GM19372 (cell line): ENCODE measurements at regions not wholly inside any gene's neighbourhood (a gene's known extent, or its start where the extent isn't known, plus 50 kb on each side); places are given as distances from the start of the nearest gene placed in this dataset.

Experiments used
- ATAC-seq: cut with Tn5 transposase; IDR thresholded peaks from one replicate; pipeline ENCODE4 v1.9.1; 2021; ENCODE audit warnings: mild to moderate bottlenecking, low read depth, moderate library complexity; ENCODE audit not compliant: unreplicated experiment

DNA sequence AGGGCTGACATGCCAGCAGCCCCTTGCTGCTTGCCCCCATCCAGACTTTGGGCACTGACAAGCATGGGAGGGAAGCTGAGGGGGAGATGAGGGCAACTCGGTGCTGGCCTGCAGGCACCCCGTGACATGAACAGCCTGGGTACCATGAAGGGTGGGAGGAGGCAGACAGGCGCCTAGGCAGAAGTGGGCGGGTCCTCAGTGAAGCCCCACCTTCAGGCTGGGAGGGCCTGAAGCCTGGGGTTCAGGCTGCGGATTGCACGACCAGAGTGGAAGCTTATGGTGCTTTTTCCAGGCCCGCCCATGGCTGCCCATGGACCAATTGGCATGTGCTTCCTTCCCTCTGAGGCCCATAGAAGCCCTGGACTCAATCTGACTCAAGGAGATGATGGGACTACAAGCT, 354.1 kb downstream of the GRIA2 start:
- no peak for ATAC-seq

DNA sequence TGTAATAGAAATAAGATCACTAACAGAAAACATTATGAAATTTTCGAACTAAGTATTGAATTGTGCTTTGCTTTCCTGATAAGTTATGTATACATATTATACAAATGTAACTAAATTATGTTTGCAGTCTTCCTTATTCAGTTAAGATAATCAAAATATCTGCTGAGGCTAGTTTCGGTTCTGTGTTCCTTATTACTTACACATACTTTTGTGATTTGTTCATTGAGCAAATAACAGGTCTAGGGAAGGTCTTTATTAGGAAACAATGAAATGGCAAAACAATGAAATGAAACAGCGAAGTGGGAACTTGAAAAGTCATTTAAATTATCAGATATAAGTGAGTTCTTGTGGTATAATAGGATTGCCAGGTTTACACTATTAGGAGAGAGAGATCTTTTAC, 352.4 kb downstream of the GRIA2 start:
- ATAC-seq = no peak

DNA sequence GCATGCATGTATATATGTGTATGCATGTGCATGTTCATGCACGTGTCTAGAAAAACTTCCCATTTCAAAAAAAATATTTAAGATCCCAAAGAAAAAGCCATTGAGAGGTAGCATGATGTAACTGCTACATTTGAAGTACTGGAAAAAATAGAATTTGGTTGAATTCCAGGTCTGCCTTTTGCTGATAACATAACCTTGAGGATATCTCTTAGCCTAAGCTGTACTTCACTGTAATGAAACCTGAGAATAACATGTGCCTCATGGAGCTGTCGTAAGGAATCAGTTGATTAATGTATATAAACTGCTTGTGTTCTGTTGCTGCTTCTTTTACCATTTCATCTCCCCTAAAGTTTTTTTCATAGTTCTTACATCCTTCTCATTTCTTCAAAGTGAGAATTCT, 351.8 kb downstream of the GRIA2 start:
- ATAC-seq = no peak

DNA sequence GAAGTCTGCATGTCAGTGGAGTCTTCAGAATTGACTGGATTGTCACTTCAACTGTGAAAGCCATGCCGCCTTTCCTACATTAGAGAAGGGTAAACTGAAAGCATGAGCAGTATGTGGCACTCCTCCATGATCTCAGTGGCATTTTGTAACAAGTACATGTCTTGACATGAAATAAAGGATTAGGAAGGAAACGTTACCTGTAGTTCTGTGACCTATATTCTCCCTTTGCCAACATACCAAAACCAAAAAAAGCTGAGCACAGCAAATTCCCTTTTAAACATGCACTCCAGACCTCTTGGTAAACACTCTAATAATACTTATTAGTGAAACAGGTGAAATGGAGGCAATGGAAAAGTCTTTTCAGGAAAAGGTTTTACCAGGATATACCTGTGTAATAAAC, 344.2 kb downstream of the GRIA2 start:
- ATAC-seq = no peak

DNA sequence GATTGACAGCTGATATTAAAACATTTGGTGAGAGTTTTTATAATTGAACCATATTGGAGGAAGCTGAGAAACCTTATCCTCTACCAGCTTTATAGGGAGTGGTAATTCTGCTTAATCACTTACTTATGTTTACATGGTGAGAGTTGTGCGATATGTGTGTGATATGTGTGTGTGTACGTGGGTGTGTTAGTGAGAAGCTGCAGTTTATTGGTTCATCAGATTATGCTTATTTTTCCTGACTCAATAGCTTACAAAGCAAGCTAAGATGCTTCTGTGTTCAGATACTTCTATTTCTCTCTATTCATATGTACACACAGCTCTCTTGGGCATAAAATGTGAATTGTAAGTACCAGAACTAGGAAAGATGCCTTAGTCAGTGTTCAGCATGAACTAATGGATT, 343.7 kb downstream of the GRIA2 start:
- no peak for ATAC-seq

DNA sequence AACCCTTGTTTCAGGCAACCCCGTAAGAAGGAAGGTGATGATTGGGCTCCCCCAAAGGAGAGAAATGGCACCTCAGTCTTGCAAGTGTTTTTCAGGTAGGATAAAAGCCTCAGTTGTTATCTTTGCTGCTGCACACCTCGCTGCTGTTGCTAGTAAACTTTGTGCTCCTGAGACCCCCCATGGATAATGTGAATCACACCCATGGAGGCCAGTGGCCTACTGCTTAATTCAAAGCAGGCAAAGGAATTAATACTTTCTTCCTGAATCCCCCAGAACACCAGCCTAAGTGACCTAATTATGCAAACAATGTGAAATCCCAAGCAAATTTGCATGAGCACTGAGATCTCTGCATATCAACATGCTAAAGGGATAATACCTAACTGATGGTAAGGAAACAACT, 337.5 kb downstream of the GRIA2 start:
- ATAC-seq = no peak

DNA sequence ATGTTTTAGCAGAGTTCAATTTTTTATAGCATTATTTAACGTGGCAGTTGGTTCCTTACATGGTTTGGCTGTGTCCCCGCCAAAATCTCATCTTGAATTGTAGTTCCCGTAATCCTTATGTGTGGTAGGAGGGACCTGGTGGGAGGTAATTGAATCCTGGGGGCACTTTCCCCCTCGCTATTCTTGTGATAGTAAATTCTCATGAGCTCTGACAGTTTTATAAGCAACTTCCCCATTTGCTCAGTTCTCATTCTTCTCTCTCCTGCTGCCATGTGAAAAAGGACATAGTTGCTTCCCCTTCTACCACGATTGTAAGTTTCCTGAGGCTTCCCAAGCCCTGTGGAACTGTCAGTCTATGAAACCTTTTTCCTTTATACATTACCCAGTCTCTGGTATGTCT, 329.5 kb downstream of the GRIA2 start:
- no peak for ATAC-seq

DNA sequence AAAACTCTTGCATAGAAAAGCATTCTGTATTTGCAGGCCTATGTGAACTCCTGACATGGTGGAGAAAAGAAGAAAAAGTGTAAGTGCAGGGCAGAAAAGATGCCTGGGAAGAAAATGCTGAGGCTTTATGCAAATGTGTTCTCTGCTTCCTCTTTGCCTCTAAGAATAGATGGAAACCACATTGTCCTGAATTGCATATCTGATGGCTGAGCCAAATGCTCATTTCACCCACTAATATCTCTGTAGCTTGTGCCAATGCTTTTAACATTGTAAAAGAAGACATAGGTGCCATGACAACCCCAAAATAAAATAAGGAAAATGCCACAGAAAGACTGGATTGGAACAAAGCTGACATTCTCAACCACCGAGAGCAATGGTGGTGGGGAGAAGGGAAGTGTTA, 307.4 kb downstream of the GRIA2 start:
- no peak for ATAC-seq

DNA sequence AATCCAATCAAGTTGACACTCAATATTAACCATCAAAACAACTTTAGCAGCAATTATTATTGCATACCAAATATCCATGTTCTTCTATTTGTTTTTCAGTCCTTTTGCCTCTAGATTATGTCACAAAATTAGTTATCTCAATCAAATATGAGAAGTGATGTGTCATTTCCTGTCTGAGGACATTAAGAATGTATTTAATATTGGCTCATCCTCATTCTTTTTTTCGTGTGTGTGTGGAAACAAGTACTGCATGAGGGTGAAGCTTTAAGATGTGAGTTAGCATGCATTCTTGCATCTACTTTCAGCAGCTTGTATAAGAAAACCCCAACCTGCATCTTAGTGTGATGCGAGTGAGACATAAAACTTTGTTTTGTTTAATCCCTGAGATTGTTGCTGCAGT, 301.4 kb downstream of the GRIA2 start:
- ATAC-seq = no peak

DNA sequence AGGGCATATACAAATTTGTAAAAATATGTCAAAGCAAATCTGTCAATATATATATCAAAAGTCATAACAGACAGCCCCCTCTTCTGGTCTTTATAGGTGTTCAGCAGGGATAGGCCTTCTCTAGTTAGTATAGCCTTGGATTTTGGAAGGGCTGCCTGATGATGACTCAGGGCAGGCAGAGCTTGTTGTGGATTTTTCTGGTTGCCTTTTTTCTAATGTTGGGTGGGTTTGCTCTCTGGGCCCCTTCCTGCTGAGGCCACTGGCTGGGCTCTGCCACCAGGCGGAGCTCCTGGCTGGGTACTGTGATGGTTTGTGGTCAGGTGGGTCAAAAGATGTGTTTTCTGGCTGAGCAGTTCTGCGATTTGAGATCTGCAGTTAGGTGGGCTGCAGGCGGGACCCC, 294.2 kb downstream of the GRIA2 start:
- ATAC-seq = no peak

DNA sequence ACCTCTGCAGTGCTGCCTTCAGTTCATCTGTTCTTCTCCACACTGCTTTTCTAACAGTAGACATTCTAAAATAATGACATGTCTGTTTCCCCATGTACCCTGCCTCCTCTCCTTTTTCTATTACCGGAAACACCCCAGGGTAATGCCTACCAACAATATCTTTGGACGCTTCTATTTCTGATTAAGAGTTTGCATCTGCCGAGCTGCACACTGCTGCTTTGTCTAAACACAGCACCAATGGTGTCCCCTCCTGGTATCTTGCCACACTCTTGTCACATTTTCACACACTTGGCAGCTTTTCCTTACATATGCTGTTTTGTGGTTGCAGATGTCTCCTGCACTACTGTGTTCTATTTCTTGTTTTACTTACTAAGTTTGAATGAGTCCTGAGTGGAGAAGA, 288.8 kb downstream of the GRIA2 start:
- ATAC-seq = no peak

DNA sequence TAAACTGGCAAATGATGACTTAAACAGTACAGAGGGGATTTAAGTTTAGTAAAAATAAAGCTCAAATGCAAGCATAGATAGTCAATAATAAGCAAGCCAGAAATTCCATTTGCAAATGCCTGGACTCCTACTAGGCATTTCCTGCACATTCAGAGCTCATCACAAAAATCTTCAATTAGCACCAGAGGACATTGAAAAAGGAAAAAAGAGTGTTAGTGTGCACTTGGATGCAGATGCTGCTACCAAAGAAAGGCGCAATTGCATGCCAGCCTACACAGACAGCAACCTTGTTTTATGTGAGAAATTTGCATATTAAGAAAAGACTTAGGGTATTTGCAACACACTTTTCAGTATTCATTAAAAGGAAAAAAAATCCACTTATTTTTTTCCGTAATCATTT, 282.1 kb downstream of the GRIA2 start:
- ATAC-seq = no peak

DNA sequence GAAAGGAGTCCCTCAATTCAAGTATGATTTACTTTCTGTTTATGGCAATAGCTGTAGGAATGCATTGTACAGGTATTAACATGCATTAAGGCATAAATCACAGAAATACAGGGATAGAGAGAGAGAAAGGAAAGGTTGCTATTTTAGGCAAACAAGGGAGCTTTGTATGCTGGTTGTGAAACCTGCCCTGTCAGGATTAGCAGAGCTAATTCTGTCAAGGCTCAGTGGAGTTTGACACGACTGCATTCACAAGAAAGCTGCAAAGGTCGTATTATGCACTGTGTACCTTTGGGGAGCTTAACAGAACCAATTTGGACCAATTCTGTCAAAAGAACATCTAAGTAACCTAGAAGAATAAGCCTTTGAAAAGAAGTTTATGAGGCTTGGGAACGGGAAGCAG, 239.3 kb downstream of the GRIA2 start:
- ATAC-seq = no peak

DNA sequence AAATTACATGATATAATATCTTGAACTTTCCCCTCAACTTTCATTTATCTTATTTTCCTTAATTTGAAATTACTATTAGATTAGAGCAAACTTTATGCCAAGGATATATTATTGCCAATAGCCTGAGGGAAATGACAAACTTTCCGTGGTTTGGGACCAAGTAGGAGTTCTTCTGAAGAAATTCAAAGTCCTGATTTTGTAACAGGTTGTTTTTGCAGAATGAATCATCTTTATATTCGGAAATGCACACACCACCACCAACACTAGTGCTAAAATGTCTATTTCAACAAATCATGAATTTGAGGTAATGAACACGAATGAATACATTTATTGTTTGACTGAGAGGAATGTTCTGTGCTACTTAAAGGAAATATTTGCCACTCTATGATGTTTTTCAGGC, 226.7 kb downstream of the GRIA2 start:
- ATAC-seq = no peak

DNA sequence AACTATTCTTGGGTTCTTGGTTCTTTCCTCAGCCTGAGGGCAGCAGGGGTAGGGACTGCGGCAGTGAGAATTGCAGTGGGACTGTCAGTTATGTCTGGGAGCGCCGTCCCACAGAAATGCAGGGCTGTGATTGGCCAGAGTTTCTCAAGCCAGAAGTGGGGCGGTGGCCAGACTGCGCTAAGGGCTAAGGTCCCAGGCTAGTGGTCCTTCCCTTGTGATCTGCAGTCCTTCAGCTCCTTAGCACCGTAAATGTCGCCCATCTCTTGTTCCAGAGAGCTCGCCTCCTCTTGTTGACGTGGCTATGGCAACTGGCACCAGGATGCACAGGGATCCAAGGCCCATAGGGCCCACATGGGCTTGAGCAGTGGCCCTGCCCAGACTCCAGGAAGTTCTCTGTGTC, 223.5 kb downstream of the GRIA2 start:
- no peak for ATAC-seq

DNA sequence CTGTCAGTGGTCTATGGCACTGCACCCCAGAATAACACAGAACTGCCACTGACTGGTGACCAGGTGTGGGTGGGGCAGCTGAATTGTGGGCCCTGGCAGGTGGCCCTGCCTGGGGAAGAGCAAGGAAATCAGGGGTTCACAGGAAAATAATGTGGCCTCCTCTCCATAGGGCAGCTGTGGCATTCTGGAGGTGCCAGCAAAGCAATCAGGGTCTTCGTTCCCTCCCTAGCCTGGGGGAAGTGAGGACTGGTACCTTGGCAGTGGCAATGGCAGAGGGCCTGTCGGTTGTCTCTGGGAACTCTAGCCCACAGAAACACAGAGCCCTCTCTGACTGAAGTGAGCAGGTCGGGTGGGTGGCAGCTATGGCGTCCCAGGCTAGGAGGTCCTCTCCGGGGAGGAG, 223.0 kb downstream of the GRIA2 start:
- ATAC-seq = no peak

DNA sequence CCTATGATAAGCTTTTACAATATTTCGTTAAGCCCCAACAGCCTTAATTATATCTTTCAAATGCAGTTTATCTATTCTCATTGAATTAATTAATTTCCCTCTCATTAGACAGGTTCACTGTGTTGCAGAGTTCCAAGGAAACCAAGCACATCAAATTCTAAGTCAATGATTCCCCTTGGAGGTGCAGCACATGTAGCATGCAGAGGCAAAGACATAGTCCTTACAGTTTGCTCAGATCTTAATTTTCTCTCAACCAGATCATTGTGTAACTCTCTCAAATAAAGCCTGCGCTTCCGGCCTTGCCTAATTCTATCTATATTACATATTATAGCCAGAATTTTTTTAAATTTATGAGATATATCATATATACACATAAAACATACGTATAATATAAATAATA, 205.4 kb downstream of the GRIA2 start:
- ATAC-seq = no peak

DNA sequence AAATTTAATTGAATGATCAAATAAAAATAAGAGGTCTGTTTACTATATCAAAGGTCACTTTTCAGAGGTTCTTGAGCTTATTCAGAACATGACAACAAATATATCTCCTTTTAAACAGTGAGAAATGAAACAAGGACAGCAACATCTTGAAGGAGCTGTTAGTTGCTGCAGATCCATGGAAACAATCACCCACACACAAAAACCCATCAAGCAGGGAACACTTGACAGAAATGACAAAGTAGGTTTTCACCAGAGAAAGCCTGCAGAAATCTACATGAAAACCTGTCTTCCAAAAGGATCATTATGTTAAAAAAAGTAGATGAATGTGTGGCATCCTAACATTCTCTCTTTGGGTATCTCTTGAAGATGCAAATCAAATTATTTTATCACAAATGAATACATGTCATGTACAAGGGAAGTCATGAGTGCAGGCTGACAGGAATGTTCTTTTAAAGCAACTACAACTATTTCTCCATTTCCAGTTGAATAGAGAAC, 203.0 kb downstream of the GRIA2 start:
- no peak for ATAC-seq

DNA sequence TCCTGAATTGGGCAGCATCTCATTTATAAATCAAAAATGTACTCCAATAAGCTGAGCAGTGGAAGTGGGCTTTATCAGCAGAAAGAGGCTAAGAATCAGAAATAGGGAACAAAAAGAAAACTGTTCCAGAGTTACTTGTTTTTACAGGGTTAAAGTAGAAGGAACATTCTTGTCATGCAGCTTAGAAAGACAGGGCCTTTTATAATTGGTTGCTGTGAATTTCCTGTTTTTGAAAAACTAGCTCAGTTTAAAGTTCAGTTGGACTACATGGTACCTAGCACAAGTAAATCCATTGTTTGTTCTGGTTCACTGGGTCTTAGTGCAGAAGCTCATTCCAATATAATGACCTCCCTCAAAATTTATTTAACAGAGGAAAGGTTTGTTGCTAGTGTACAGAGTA, 200.8 kb downstream of the GRIA2 start:
- no peak for ATAC-seq
